ENCODE measurements at regions not wholly inside any gene's neighbourhood (a gene's known extent, or its start where the extent isn't known, plus 50 kb on each side); places are given as distances from the start of the nearest gene placed in this dataset.
"Not testable (repeated sequence)": the region's sequence is repeated elsewhere in the genome, so short reads cannot be mapped to it uniquely, and the experiment has no call there.

- no peak overlapping the region for H3K27ac ChIP-seq
- no peaks in the 10 kb centered on the region for H3K36me3 ChIP-seq
- TF ChIP-seq CTCF (IDR thresholded peaks at IDR 0.05) = no peak
- no peak for TF ChIP-seq EP300 (IDR thresholded peaks at IDR 0.05)
- TF ChIP-seq POLR2A (IDR thresholded peaks at IDR 0.05) = no peak
- no peak for DNase-seq
- H3K9me3 ChIP-seq = no peaks in the 10 kb centered on the region
- intact Hi-C loops (cut with DNase I) = no loop called here
- 63 to 80% (median 72%) methylated on average over 2 of the region's 2 CpGs for WGBS, 3 donors
- H3K27me3 ChIP-seq = no peaks in the 10 kb centered on the region
- no peaks in the 10 kb centered on the region for H3K4me1 ChIP-seq (ENCODE audit: insufficient read depth)
- no peak overlapping the region for H3K4me3 ChIP-seq
Observed at GRCh38 chr7:52163311-52163710, 846.7 kb upstream of the COBL start.

GRCh38 chr7:52161483-52161882 is 844.9 kb upstream of the COBL start:
- intact Hi-C loops (cut with DNase I) = no loop called here
- DNase-seq = no peak
- Histone ChIP-seq H3K4me1 (ENCODE audit: insufficient read depth) (no peaks in the 10 kb centered on the region), H3K27me3 (no peaks in the 10 kb centered on the region), H3K4me3 (no peak overlapping the region), H3K36me3 (no peaks in the 10 kb centered on the region), H3K27ac (no peak overlapping the region), H3K9me3 (no peaks in the 10 kb centered on the region)
- TF ChIP-seq EP300 (IDR thresholded peaks at IDR 0.05) (no peak), CTCF (IDR thresholded peaks at IDR 0.05) (no peak), POLR2A (IDR thresholded peaks at IDR 0.05) (no peak)

GRCh38 chr7:52159421-52159820 is 842.8 kb upstream of the COBL start:
- H3K36me3 ChIP-seq; H3K9me3 ChIP-seq; H3K27me3 ChIP-seq; DNase-seq; intact Hi-C loops (cut with DNase I); H3K4me3 ChIP-seq; H3K27ac ChIP-seq; H3K4me1 ChIP-seq (ENCODE audit: insufficient read depth): not testable (repeated sequence)
- WGBS, 3 donors = 95 to 96% (median 95%) methylated on average over 17 of the region's 17 CpGs

GRCh38 chr7:52154382-52154781 is 837.8 kb upstream of the COBL start:
- intact Hi-C loops (cut with DNase I) = no loop called here
- 89 to 97% (median 91%) methylated on average over 2 of the region's 2 CpGs for whole genome bisulfite sequencing, 3 donors
- H3K27me3 ChIP-seq = no peaks in the 10 kb centered on the region

GRCh38 chr7:52151559-52151958 is 835.0 kb upstream of the COBL start:
- H3K4me3 ChIP-seq = no peak overlapping the region
- WGBS, 3 donors = 35 to 45% (median 40%) methylated on average over 1 of the region's 1 CpG
- no peaks in the 10 kb centered on the region for H3K36me3 ChIP-seq
- intact Hi-C loops (cut with DNase I) = no loop called here
- H3K27me3 ChIP-seq = no peaks in the 10 kb centered on the region
- no peak overlapping the region for H3K27ac ChIP-seq
- H3K9me3 ChIP-seq = no peaks in the 10 kb centered on the region
- TF ChIP-seq EP300 (IDR thresholded peaks at IDR 0.05) = no peak
- no peak for TF ChIP-seq POLR2A (IDR thresholded peaks at IDR 0.05)
- DNase-seq = no peak
- H3K4me1 ChIP-seq (ENCODE audit: insufficient read depth) = no peaks in the 10 kb centered on the region

More at GRCh38 chr7:52154382-52154781, 837.8 kb upstream of the COBL start:
- no peak for DNase-seq
- no peaks in the 10 kb centered on the region for H3K4me1 ChIP-seq (ENCODE audit: insufficient read depth)
- H3K27ac ChIP-seq = no peak overlapping the region
- no peaks in the 10 kb centered on the region for H3K36me3 ChIP-seq
- no peaks in the 10 kb centered on the region for H3K9me3 ChIP-seq
- no peak overlapping the region for H3K4me3 ChIP-seq
- no peak for TF ChIP-seq CTCF (IDR thresholded peaks at IDR 0.05)
- no peak for TF ChIP-seq POLR2A (IDR thresholded peaks at IDR 0.05)
- no peak for TF ChIP-seq EP300 (IDR thresholded peaks at IDR 0.05)

GRCh38 chr7:52150952-52151351 is 834.3 kb upstream of the COBL start:
- Histone ChIP-seq H3K4me1 (ENCODE audit: insufficient read depth) (no peaks in the 10 kb centered on the region), H3K9me3 (no peaks in the 10 kb centered on the region), H3K27ac (no peak overlapping the region), H3K27me3 (no peaks in the 10 kb centered on the region), H3K4me3 (no peak overlapping the region), H3K36me3 (no peaks in the 10 kb centered on the region)
- intact Hi-C loops (cut with DNase I) = no loop called here
- WGBS, 3 donors = 48 to 63% (median 49%) methylated on average over 2 of the region's 2 CpGs
- no peak for DNase-seq
- no peak for TF ChIP-seq POLR2A (IDR thresholded peaks at IDR 0.05)
- no peak for TF ChIP-seq CTCF (IDR thresholded peaks at IDR 0.05)
- TF ChIP-seq EP300 (IDR thresholded peaks at IDR 0.05) = no peak
